NCI-H128 (cell line): ENCODE measurements at regions not wholly inside any gene's neighbourhood (a gene's known extent, or its start where the extent isn't known, plus 50 kb on each side); places are given as distances from the start of the nearest gene placed in this dataset.

Experiments
- DNase-seq: peaks from one replicate; lab custom pipeline; 2025; ENCODE audit not compliant: unreplicated experiment; lab: John Stamatoyannopoulos, UW

- DNase-seq: no peak
These were observed 538.3 kb upstream of the FAT3 start for GRCh38 chr11:91686281-91686680.

DNA sequence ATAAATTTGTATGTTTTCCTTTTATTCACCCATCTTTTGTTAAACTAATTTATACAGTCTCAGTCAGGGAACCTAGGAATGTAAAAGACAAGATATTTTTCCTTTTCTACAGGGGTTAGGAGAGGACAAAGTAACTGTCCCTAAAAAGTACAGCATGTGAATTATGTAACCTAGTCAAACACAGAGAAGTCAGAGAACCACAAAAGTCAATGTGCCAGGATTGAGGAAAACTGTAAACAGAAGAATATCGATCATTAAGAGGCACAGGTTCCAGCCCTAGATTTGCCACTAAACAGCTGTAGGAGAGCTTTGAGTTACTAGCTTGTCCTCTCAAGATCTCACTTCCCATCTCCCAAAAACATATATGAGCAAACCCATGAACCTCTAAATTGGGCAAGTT, 550.9 kb upstream of the FAT3 start:
- DNase-seq: no peak

DNA sequence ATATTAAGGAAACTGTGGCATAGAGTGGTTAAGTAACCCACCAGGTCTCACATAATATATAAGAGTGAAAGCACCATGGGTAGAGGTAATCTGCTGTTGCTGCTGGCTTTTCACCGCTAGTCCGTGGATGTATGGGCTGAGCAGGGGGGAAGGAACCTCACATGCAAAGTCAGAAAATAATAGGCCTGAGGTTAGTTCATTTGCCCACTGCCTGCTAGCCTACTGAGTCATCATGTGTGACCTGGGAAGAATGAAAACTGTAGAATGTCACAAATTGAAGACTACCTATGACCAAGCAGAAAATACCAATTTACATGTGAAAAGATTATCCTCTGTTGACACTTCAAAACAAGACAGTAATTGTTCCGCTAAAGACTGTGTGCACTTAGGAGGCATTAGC, 560.1 kb upstream of the FAT3 start:
- DNase-seq: no peak

GRCh38 chr11:91660036-91660435, 564.6 kb upstream of the FAT3 start:
- no peak for DNase-seq

GRCh38 chr11:91654686-91655085, 569.9 kb upstream of the FAT3 start:
- no peak for DNase-seq

DNA sequence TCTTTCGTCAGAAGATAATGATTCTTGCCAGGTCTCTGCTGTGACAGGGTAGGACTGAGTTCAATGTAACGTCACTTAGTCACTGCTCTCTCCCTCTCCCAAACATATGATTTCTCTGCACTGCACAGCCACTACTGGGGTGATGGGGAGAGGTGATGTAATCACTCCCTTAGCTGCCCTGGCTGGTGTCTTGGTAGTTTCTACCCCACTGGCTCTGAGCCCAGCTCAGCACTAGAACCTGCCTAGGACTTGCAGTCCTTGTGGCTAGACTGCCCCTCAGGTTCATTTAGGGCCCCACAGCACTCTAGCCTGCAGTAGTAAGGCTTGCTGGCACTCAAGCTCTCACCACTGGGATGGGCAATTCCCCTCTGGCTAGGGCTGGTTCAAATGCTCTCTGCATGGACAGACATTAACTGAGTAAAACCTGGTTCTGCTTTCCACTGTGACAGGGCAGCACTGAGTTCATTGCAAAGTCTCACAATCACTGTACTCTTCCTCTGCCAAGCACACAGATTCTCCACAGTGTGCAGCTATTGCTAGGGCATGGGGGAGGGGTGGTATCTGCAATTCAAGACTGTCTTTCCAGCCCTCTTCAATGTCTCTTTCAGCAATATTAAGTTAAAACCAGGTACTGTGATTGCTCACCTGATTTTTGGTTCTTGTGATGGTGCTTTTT, 571.4 kb upstream of the FAT3 start:
- no peak for DNase-seq

DNA sequence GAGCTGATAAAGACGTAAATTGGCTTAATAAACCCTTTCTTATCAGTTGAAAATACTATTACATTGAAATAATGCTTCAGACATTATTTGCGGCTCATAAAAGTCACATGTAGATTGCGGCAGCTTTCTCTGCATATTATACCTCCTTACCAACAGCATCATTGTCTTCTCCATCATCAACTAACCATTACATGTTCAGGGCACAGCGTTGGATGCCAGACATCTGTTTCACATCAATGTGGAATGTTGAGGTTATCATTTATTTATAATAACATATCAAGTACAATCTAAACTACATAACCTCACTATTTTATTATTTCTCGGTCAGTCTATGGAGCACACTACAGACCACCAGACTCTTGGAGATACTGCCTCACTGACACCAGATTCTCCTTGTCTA, 573.8 kb upstream of the FAT3 start:
- DNase-seq: no peak

- no peak for DNase-seq
These were observed 583.5 kb upstream of the FAT3 start for GRCh38 chr11:91641153-91641552.

- no peak for DNase-seq
These were observed 585.3 kb upstream of the FAT3 start for GRCh38 chr11:91639359-91639758.

DNA sequence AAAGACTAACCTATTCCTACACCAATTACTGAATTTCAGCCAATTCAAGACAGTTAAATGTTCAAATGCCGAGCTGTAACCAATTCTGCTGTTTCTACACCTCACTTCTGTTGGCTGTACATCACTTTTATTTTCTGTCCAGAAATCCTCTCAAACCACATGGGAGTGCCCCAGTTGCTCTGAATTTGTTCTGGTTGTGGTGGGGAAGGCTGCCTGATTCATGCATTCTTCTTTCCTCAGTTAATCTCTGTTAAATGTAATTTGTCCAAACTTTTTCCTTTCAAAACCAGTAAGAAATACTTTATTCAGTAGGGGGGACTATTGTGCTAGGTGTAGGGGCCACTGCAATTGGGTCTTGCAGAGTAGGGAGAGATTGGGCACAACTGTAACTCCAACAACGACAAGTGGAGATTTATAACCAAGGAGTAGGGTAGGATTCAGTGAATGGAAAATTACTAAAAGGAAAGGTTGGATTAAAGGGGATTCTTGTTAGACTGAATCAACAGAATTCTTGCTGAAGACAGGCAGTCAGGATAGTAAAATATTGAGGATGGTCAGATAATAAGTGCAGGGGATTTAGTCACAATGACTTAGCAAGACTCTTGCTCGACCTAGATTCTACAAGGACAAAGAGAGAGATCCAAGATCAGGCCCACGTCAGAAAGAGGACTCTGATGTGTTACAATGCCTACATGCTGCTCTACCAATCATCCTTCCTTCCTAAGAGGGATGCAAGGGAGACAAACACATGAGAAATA, 593.5 kb upstream of the FAT3 start:
- no peak for DNase-seq

GRCh38 chr11:91625495-91625894, 599.1 kb upstream of the FAT3 start:
- no peak for DNase-seq

- no peak for DNase-seq
These were observed 600.6 kb upstream of the FAT3 start for GRCh38 chr11:91624021-91624420.

DNA sequence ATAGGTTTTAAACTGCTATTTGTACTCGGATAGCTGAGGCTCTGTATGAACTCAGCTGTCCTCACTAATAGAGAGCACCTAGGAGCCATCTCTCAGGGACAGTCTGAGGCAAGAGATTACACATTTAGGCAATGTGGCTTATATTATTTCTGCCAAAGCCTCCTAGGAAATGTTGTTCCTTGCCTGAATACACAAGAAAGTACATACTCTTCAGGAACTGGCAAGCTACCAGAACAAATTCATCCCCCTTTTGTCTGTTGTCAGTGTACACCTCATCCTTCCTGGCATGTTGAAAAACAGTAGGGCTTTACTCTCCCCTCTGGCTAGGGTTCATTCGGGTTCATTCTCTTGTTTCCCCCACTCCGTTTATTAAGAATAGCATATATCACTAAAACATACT, 615.9 kb upstream of the FAT3 start:
- DNase-seq: no peak

DNA sequence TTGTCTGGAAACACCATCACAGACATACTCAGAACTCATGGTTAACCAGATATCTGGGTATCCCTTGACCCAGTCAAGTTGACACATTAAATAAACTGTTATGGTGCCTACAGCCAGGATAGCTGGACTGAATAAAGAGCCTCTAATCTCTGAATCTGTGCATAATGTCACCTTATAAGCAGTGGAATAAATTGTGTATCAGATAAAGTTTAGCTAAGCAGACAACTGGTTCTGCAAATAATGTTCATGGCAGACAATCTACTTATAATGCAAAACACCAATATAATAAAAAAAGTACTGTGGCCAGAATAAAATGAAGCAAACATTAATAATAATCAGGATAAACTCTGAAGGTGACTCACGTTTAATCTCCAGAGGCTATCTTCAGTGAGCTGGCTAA, 628.5 kb upstream of the FAT3 start:
- DNase-seq: no peak

DNA sequence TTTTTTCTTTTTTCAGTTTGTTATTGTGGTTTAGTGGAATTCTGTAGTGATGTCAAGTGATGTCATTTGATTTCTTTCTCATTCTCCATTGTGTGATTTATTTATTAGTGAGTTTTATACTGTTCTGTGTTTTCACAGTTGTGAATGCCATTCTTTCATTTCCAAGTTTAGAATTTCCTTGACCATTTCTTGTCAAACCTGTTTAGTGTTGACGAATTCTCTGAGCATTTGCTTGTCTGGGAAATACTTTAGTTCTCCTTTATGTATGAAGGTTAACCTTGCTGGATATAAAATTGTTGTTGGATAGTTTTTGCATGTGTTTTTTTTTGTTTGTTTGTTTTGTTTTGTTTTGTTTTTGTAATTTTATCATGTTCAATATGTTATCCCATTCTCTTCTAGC, 633.6 kb upstream of the FAT3 start:
- no peak for DNase-seq

DNA sequence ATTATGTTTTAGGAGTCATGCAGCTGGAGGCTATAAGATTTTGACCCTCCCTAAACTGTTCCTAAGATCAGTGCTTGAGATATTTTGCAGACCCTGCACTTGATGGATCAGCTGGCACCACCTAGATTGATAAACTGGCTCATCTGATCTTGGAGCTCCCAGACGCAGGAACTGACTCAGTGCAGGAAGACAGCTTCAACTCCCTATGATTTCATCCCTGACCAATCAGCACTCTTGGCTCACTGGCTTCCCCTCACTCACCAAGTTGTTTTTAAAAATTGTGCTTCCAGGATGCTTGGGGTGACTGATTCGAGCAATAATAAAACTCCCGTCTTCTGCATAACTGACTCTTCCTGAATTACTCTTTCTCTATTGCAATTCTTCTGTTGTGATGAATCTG, 637.5 kb upstream of the FAT3 start:
- DNase-seq: no peak

DNA sequence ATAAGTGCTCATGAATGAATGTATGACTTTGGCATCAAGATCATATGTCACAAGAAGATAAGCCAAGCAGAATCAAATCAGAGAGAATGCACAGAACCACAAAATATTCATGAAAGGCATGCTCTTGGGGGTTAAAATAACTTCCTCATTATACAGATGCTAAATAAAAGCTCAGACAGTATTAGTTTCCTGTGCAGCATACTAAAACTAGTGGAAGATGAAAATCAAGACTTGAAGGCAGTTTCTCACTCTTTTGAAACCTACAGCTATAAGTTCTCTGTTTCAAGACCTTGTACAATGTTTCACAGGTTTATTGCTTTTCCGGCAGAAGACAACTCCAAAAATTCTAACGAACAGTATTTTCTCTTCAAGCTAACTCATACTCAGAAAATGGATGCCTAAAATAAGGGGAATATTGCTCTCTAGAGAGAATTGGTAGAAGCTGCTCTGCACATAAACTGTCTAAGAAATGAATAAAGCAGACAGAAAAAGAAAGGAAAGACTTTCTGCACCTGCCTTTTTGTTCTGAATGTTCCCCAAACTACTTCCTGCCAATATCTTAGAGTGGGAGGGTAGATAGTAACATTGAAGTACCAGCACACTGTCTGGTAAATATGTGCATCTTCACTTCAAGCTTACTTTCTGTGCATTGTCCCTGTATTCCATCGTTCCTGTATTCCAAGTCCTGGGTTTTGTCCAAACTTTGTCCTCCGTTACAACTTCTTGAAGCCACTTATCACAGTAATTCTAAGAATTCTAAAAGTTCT, 639.4 kb upstream of the FAT3 start:
- no peak for DNase-seq

DNA sequence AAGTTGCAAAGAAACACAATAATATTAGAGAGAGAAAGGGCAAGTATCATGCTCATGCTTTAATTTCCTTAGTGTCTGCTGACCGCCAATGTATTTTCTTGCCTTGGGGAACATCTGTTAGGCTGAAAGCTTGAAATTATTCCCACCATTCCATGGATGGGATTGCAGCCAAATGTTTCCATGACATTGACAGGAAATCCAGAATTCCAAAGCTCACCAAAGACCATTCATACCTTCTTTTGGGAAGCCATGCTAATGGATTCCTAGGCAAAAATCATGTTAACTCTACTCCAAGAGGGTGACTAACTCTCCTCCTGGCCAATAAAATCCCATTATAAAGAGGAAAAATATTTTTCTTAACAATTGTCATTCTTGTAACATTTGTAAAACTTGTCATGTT, 661.4 kb upstream of the FAT3 start:
- no peak for DNase-seq

DNA sequence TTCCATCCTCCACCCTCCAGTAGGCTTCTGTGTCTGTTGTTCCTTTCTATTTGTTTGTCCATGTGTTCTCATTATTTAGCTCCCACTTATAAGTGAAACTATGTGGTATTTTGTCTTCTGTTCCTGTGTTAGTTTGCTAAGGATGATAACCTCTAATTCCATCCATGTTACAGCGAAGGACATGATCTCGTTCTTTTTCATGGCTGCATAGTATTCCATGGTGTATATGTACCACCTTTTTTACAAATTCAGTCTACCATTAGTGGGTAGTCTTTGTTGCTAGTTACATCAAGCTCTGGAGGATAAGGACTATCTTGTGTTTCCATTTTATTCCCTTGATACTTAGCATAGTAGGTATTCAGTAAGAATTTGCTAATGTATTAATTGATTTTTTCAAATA, 664.2 kb upstream of the FAT3 start:
- DNase-seq: no peak

- DNase-seq: no peak
These were observed 686.6 kb upstream of the FAT3 start for GRCh38 chr11:91538065-91538464.

- no peak for DNase-seq
These were observed 688.3 kb upstream of the FAT3 start for GRCh38 chr11:91536366-91536765.

- DNase-seq: no peak
These were observed 695.7 kb upstream of the FAT3 start for GRCh38 chr11:91528965-91529364.
